HG03196 (cell line): ENCODE measurements at regions not wholly inside any gene's neighbourhood (a gene's known extent, or its start where the extent isn't known, plus 50 kb on each side); places are given as distances from the start of the nearest gene placed in this dataset.

Experiments used
- ATAC-seq: cut with Tn5 transposase; IDR thresholded peaks from one replicate; pipeline ENCODE4 v1.9.1; 2021; ENCODE audit not compliant: unreplicated experiment

DNA sequence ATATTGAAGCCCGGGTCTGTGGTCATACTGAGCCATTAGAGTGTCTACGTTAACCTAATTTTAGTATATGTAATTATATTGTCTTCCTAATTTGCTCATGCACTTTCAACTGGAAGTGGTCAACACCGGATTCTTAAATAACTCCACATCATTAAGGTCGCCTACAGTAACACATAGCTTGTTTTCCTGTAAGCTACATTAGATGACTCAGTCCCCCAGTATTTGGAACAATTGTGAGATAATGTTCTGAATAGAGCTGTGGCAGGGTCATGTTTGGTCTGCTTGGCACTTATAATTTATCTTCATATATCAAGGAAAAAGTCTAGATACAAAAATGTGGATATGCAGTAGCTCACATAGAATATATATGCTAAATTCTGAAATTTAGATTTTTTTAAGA lies 486.2 kb downstream of the IGSF11 start:
- ATAC-seq = no peak

DNA sequence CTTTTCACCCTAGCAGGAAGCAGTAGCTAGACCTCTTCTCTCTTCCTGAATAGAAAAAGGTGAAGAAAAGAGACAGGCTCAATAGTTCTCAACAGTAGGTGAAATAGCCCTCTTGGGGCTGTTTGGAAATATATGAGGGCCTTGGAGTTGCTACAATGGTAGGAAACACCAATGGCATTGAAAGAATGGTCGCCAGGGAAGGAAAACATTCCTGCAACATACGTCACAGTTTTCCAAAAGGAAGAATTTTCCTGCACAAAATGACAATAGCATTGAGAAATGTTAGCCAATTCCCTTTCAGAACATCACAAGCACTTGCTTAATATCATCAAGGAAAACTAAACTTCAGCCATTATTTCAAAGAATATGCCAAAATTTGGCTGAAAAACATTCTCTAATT lies 484.5 kb downstream of the IGSF11 start:
- ATAC-seq = no peak

DNA sequence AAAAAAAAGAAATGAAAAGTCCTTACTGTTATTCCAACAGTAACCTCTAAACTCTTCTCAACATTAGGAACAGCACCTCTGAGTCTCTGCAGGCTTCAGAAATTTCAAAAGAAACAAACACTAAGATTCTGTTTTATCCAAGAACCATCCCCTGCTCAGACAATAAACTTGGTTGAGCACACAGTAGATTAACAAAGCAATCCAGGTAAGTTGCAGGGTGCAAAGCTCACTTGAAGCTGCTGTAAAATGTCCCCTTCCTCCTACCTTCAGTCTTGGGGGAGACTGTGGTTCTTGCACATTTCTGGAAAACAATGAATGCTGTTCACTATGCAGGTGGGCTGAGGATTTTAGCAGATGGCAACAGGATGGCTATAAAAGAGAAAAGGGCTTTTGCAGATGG lies 484.1 kb downstream of the IGSF11 start:
- no peak for ATAC-seq

DNA sequence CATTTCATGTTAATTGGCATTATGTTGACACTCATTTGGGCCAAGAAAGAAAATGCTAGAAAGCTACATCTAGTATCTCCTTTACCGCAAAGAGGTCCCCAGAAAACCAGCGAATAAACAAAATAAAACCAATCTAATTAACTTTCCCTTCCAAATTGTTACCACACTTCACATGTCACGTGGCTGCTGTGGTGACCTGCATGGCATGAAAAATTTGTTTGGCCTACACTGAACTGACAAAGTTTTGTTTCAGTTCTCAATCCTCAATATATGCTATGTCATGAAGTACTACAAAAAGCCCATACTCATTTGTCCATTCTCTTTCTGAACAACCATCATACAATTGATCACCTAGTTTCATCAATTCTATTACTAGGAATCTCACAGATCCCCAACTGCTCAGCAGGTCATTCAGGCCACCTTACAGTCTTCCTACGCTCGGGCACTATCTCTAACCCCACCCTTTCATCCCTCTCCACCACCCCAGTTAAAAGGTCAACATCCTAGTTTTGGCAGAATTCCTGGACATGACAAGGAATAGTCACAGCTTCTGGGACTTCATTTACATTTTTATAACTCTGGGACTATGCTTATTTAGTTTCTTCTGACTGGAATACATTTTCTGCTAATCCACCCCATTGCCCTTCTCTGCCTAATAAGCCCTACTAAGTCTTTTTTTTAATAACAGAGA lies 480.4 kb downstream of the IGSF11 start:
- ATAC-seq = no peak

DNA sequence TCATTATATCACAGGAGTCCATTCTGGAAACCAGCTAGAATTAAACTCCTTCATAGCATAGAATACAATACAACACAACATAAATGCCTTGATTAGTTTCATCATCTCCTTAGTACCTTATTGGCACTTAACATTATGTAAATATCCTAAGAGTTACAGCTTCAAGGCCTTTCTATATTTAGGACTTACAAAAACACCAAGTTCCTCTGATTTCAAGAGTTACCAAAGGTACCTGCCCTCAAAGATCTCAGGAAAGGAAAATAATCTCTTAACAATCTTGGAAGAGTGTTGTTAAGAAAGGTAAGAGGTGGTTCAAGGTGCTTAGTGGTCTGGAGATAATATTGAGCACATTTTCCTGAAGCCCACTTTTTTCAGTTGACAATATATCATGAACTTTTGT lies 477.7 kb downstream of the IGSF11 start:
- no peak for ATAC-seq

DNA sequence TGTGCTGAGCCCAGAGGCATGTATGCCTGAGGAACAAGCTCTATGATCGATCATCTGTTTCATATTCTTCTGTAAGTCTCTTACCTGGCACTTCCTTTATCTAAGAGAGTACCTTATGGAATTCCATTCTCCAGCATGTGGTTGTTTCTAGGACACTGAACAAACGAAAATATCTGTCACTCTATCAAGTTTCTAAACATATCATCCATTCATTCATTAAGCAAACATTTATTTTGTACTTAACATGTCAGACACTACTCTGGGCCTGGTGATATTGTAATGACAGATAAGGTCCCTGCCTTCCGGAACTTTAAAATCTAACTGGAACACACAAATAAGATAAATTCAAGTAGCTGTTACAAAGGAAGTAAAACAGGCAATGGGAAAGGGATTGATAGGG lies 477.1 kb downstream of the IGSF11 start:
- no peak for ATAC-seq

DNA sequence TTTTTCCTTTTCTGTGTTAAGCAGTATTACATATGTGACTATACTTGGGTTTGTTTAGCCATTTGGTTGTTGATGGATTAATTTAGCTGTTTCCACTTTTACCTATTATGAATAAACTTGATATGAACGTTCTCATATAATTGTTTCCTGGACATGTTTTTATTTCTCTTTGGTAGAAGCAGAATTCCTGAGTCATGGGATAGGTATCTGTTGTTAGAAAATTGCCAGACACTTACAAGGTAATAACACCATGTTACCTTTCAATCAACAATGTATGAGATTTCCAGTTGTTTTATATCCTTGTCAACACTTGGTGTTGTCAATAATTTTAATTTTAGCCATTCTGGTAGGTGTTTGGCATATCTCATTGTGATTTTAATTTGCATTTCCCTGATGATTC lies 475.4 kb downstream of the IGSF11 start:
- ATAC-seq = no peak

DNA sequence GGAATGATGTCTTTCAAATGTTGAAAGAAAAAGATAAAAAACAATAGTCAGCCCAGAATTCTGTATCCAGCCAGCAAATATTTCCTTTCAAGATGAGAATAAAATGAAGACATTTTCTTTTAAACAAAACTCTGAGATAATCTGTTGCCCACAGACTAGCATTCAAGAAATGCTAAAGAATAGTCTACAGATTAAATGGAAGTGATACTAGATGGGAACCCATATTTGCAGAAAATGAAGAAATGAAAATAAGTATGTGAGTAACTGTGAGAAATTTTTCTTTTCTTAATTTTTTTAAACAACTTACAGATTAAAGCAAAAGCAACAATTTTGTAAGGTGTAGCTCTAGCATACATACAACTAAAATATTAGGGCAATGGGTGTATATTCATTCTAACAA lies 469.8 kb downstream of the IGSF11 start:
- ATAC-seq = no peak

DNA sequence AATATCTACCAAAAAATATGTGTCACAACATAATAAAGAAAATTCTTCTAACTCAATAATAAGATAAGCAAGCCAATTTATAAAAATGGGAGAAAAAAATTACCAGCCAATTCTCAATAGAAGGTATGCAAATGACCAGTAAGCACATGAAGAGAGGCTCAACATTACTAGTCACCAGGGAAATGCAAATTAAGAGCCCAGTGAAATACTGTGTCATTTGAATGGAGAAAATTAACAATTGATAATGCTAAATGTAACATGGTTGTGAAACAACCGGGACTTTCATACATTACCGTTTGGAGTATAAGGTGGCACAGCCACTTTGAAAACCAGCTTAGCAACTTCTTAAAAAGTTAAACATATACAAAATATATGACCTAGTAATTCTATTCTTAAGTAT lies 460.7 kb downstream of the IGSF11 start:
- ATAC-seq = no peak

DNA sequence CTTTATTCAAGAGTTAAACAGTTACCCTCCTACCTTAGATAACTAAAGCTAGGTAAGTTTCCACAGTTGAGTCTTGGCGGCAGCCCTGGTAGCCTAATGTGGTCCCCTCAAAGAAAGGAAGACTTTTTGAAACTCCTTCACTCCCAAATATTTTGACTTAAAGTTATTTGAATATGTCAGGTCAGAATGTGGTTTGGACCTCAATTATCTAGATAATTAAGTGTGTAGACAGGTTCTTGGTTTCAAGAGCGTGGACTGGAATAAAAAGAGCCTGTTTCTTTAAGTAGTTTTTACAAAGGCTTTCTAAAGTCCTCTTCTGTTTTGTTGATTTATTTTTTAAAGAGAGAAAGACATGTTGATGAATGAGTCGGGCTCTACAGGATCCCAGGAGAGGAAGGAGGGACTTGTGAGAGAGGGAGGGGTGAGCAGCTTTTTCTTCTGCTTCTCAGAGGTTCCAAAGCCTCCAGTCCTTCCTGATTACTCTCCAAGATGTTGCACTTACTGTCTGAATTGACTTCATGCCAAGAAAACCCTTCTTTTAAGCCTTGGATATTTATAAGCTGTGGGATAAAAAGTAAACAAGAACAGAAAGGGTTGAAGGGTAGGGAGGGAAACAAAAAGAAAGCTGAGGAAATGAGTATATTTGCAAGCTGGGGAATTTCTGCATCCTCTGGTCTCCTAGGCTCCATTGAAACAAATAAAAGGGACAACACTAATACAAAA lies 457.4 kb downstream of the IGSF11 start:
- no peak for ATAC-seq

DNA sequence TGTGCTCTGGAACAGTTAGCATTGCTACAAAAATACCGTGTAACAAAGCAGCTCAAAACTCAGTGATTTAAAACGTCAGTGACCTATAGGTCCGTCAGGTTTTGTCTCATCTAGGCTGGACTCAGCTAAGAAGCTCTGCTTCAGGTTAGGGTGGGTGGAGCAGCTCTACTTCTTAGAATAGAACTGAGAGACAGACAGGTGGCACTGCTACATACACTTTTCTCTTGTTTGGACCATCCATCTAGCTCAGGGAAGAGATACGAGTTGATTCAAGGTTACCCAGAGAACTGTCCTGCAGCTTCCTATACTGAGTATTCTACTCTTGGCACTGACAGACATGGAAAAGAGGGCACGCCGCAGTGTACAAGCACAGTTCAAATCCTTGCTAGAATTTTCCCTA lies 456.1 kb downstream of the IGSF11 start:
- ATAC-seq = no peak

DNA sequence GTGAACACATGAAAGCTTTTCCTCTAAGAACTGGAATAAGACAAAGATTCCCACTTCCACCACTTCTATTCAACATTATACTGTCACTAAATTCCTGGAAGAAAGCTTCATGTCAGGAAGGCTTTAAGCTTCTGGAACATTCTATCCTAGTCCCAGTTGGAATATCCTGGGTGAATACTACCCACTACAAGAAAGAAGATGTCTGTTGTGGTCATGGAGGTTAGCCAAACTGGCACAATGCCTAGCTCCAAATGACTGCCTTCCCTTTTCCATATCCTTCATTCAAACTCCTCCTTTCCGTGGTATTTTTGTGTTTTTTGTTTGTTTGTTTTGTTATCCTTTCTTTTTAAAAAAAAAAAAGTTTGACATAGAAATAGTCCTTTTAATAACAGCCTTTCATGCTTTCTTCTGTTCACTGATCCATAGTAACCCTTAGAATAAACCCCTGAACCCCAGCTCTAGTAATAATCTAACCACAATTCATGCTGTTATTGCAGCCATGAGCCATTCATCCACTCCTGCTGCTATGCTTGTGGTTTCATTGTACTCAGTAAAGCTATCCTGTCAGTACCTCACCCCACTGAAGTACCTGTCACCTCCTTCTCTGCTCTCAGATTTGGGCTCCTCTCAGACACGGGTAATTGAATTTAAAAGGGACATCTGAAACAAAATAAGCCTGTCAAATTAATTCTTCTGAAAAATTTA lies 447.5 kb downstream of the IGSF11 start:
- ATAC-seq = no peak

DNA sequence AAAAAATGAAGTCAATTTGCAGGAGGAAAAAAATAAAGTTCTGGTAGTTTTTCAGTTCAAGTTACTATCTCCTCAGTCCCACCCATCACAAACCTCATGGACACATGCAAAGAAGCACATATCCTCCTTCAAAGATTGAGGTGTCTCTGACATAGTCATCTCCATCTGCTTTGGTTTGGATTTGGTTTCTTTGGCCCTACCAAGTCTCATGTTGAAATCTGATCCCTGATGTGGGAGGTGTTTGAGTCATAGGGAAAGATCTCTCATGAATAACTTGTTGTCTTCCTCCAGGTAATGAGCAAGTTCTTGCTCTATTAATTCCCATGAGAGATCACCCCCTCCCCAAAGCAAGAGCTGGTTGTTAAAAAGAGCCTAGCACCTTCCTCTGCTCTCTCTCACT lies 446.8 kb downstream of the IGSF11 start:
- ATAC-seq = no peak

DNA sequence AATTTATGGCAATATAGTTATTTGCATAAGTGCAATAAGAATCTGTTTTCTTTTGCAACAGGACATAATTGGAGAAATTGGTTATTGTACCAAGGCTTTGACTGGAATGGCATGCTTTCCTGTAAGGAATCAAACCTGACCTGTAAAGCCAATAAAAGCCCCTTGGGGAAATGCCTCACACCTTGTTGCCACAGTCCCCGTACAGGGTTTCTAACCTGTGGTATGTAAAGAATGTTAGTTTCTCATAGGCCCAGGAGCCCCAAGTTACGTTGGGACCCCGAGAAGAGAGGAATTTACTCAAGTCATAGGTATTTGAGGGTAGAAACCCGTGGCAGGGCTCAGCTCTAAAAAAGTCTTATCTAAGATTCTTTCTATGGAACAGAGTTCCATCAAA lies 441.4 kb downstream of the IGSF11 start:
- no peak for ATAC-seq

DNA sequence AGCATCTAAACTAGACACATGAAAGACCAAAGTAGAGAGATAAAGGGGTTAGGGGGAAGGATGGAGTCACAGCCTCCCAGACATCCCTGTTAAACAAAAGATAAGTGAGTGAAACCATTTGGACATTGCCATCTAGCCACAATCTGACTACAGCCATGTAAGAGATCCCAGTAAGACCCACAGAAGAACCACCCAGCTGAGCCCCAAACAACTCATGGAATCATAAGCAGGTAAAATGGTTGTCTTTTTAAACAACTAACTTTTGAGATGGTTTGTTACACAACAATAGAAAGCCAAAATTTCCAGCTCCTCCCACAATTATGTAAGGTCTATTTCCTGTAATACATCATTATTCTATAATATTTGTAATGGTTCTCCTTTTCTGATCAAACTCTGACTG lies 437.5 kb downstream of the IGSF11 start:
- ATAC-seq = no peak

DNA sequence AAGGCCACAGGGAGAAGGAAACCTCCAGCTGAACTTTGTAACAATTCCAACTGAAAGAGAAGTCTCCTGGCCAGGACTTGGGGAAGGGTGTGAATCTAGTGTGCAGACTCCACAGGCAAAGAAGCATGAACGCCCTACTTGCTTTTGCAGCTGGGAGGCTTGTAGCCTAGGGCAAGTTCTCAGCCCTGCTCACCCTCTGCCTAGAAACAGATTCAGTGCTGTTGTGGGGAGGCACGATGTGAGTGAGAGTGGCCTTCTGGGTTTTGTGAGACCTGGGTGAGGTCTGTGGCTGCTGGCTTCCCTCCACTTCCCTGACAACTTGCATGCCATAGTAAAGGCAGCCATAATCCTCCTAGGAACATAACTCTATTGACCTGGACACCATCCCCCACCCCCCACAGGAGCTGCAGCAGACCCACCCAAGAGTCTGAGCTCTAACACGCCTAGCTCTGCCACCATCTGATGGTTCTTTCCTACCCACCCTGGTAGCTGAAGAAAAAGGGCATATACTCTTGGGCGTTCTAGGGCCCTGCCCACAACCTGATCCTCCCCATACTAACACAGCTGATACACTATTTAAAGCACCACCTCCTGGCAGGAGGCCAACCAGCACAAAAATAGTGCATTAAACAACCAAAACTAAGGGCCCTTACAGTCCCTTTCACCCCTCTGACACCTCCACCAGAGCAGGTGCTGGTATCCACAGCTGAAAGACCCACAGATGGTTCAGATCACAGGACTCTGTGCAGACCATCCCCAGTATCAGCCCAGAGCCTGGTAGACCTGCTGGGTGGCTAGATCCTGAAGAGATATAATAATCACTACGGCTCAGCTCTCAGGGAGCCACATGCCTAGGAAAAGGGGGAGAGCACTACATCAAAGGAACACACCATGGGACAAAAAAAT lies 426.5 kb downstream of the IGSF11 start:
- ATAC-seq = no peak

DNA sequence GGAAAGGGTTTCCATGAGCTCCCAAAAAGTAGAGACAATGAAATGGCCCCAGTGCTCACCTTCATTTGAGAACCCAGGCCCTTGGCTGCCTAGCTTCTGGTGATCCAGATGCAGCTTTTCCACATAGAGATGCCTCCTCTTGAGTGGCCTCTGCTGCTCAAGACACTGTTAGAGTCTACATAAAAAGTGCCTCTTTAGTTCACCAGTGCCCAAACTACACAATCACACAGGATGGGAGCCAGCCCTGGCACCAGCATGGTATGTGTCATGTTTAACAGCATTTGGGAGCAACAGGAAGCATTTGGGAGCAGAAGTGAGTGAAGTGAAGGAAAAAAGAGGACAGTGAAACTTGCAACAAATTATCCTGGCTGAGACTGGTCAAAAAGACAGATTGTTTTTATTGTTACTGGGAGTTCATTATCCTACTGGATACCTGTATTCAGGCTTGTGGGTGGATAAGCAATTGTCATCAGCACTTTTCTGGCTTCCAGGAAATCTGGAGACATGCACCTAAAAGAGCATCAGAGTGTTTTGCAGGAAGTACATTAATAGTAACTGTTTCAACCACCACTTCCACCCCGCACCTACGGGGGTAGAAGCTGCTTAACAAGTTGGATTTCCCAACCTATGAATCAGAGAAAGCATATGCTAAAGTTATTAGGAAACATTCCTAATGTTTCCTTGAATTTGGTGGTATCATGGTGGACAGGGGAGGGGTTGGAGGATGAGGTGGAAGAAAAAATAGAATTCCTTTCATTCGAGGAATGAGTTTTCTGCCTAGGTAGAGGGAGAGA lies 416.2 kb downstream of the IGSF11 start:
- ATAC-seq = no peak

DNA sequence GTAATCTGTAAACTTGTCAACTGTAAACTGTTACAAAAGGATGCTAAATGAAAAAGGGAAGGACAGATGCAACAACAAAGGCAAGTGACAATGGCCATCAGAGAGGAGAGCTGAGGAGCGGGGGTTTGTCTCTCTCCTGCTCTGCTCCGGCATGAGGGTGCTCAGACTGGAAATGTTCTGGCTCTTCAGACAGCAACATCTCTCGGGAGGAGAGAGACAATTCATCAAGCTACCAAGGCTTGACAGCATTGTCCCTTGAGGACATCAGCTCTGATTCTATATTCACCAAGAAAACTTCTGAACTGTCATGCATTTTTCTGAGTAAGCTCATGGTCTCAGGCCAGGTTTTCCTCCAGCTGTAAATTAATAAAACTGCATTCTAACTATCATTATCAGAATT lies 408.2 kb downstream of the IGSF11 start:
- no peak for ATAC-seq

DNA sequence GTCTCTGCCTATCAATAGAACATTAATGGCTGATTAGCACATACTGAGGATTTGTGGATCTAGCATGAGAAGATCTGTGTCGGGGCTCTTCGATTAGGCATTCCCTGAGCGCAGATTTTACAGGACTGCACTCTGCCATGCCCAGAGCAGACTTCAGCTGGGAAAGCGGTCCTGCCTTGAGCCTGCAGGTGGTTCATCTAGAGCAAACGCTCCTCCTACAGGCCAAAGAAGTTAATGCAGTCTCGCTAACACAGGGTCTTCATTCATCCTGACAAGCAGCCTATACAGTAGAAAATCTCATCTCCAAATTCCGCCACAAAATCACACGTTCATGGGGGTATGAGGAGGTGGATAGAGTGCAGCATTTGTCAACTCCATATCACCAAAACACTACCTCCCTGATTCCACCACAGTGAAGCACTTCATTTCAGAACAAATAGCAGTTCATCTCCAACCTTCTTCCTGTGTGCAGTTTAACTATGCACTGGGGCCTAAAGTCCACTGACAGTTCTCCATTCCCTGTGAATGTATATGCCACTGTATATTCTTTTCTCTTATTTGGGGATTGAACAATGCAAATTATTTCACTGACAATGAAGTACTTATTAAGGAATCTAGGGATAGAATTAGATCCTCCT lies 405.8 kb downstream of the IGSF11 start:
- peak; percentile 95 for ATAC-seq

DNA sequence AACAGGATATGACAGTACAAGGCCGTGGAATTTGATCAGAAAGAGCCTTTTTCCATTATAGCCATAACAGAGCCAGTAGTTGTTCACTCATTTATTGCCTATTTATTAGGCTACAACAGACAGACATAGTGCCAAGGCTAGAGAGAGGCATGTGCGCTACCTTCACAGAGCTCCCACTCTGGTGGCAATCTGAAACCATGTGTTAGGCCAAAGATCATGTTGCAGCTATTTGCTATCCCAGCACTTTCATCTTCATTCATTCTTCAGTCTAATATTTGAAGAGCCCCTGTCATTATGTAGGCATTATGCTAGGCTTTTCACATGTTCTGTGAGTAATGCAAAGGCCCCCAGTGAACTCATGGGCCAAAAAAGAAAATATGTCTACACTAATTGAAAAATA lies 404.8 kb downstream of the IGSF11 start:
- no peak for ATAC-seq
